GM21825 (cell line): ENCODE measurements at regions not wholly inside any gene's neighbourhood (a gene's known extent, or its start where the extent isn't known, plus 50 kb on each side); places are given as distances from the start of the nearest gene placed in this dataset.

ENCODE experiments used
- ATAC-seq: cut with Tn5 transposase; IDR thresholded peaks from one replicate; pipeline ENCODE4 v1.9.1; 2021; ENCODE audit warnings: mild to moderate bottlenecking, moderate library complexity; ENCODE audit not compliant: unreplicated experiment

- ATAC-seq: no peak
These were observed 831.4 kb downstream of the ADGRL2 start for GRCh38 chr1:82632155-82632554.

DNA sequence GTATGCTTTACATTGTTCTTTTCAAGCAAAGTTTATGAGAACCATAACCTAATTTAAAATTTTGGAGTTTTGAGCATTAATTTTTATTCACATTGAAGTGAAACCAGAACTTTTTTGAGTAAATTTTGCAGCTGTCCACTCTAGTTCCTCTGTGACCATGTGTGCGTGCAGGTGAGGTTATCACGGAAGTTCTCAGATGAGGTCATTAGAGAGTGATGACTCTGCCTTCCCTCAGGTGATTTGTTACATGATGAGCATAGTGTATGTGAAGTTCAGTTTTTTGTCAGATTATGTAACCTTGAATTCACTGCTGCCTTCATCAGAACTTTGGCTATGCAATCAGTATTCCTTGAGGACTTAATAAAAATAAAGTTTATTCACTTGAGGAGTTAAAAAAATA is 828.2 kb downstream of the ADGRL2 start:
- no peak for ATAC-seq

DNA sequence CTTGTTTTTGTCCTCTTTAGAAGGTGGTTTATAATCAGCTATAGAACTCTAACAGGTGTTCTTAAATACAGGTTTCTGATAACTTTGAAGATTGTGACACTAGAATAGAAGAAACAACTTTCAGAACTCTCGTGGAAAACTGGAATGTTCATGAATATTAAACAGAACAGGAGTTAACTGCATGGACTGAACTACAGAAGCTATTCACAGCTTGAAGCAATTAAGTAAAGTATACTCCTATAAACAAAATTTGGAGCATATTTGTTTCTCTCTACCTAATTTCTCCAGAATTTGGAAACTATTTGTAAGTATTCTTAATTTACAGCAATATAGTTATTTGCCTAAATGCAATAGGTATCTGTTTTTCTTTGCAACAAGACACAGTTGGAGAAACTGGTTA is 824.8 kb downstream of the ADGRL2 start:
- ATAC-seq: no peak

GRCh38 chr1:82621076-82621475 is 820.3 kb downstream of the ADGRL2 start:
- no peak for ATAC-seq

GRCh38 chr1:82614090-82614489 is 813.4 kb downstream of the ADGRL2 start:
- ATAC-seq: no peak

- ATAC-seq: no peak
These were observed 812.3 kb downstream of the ADGRL2 start for GRCh38 chr1:82612986-82613385.

GRCh38 chr1:82606546-82606945 is 805.8 kb downstream of the ADGRL2 start:
- ATAC-seq: no peak

DNA sequence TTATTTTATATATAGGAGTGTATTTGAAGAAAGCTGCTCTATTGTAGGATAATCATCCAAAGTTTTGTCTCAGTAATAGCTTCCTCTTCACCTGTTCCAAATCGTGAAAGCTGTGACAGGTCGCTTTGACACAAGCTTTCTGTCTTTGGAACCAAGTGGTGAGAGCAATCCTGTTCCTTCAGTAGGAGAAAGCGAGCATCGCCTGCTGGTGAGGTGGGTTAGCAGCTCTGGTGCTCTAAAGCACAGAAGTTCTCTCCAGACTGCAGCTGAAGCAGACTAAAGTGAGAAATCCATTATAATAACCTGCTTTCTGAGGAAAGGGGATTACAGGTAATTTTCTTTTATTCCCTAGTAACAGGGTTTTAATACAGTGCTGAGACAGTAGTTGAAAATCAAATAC is 803.8 kb downstream of the ADGRL2 start:
- no peak for ATAC-seq

DNA sequence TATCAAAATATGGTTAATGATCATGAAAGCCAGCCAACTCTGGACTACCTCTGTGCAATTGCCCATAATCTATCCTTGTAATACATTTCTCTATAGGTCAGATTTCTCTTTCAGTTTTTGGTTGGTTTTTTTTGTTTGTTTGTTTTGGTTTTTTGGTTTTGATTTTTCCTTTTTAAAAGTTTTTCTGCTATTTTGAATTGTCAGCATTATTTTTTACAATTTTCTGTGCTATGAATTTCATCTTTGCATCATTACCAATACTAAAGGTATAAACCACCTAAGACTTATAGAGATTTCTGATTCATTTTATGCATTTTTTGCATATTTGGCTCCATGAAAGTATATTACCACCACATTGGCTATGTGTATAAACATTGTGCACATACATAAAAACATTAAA is 799.6 kb downstream of the ADGRL2 start:
- no peak for ATAC-seq

DNA sequence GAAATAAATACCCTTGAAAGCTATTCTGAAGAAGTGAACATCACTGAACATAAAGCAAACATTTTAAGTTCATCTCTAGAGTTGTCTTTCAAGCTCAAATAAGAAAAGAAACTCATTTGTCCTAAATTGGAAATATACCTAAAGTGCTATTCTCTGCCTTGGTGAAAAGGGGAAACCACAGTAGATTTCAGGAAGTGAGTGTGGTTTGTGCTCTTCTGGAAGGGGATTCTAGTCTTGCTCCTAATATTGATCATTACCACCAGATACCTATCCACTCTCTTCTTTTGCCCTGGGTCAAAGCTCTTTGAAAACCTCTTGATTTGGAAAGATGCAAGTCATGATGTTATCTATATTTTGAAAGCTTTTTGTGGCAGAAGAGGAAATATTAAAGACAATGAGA is 798.1 kb downstream of the ADGRL2 start:
- no peak for ATAC-seq

DNA sequence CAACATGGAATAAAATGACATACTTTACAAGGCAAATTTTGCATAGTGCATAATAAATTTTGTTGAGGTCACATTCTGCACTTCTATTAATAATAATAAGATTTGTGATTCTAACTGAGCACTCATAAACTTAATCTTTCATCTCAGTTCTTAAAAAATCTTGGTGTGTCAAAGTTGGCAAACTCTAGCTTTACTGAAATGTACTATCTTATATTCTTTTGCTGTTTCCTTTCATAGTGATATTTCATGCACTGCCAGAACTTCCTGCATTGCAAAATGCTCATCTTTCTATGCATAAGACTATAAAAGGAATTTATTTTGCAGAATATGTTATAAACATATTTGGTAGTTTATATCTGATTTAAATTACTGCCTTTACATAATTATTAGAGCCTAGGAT is 797.6 kb downstream of the ADGRL2 start:
- no peak for ATAC-seq

DNA sequence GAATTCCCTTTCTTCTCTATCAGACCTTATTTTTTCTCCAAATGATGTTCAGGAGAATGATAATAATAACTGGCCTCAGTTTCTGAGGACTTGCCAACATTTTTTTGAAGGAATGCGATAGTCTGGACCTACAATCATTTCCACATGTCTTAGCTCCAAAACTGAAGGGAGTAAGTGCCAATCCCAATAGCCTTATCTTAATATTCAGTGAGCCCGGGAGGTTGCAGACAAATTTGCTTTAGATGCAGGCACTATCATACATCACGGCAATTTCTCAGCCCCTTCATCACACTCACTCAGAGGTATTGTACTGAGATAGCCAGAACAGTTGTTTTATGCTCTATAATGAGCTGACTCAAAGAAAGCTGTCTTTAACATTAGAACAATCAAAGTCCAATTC is 796.9 kb downstream of the ADGRL2 start:
- ATAC-seq: no peak

DNA sequence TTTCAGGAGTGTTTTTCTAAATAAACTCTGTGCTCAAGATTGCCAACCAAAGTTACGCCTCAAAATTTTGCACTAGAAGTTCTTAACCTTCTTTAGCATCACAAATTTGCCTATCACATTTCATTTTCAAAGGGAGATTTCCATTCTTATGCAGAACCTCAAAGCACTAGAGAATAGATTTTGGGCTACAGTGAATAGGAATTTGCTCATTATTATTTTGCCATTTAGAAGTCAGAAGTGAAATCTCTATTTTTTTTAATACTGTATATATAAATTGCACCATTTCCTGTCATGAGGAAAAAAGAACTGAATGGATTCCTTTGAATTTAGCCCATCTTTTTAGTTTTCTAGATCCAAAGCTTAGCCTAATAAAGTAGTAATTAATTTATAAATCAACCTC is 796.4 kb downstream of the ADGRL2 start:
- ATAC-seq: no peak

DNA sequence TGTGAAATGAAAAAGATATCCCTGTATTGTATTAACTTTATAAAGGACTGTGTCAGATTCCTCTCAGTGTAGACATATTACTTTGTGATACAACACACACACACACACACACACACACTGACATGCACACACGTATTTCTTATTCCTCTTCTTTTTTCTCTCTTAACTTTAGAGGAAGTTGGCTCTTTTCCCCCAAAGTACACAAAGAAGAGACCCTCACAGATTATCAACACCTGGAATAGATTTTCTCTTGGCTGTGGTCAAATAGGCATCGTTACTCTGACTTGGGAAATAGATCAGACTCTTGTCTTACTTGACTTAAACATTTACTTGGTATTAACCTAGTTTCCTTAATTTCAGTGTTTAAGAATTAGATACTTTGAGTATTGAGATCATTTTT is 792.8 kb downstream of the ADGRL2 start:
- no peak for ATAC-seq

- no peak for ATAC-seq
These were observed 788.9 kb downstream of the ADGRL2 start for GRCh38 chr1:82589588-82589987.

DNA sequence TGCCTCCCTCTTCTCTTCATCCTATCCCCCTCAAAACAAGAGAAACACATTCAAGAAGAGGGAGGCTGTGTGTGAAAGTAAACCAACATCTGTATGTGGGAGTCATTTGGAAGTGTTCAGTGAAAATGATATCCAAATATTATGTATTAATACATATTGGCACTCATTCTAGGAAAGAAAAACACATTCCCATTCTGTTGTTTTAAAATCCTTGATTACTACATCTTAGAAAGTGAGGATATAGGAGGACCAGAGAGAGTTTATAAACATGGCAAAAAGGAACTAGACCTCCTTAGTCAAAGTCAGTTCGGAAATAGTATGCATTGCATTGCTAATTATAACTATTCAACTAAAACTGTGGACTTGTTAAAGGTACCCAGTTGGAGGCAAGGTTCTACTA is 786.6 kb downstream of the ADGRL2 start:
- no peak for ATAC-seq

DNA sequence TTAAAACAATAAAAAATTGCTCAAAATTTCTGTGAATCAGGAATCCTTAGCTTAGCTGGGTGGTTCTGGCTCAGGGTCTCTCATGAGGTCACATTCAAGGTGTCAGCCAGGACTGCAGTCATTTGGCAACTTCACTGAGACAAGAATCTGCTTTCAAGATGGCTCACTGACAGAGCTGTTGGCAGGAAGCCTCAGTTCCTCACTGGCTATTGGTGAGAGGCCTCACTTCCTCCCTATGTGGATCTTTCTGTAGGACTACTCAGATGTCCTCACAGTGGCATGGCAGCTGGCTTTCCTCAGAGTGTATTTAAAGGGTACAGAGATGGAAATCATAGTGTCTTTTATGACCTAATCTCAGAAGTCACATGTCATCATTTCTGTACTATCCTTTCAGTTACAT is 785.7 kb downstream of the ADGRL2 start:
- no peak for ATAC-seq

GRCh38 chr1:82582347-82582746 is 781.6 kb downstream of the ADGRL2 start:
- no peak for ATAC-seq

DNA sequence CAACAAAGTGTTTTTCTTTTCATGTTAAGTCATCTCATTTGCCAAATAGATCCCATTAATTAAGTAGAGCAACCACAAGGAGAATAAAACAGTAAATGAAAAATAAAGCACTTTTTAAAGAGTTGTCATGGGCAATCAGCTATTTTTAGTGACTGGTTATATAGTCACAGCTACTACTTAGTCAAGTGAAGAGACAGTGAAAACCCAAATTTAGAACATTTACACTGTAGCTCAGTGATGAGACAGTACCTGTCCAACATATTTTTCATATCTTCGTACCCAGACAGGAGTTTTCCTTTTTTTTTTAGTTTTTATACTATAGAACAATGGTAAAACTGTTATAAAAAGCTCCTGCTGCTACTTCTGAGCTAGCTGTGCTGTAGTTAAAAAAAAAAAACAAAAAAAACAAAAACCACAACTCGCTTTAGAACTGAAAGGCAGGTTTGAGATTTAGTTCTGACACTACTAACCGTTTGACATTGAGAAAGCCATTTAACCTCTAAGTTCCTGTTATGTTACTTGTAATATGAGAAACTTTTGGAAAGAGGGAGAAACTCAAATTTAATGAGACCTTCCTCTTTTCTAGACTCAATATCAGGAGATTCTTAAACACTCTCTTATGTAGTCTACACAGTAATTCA is 777.5 kb downstream of the ADGRL2 start:
- no peak for ATAC-seq

- no peak for ATAC-seq
These were observed 766.6 kb downstream of the ADGRL2 start for GRCh38 chr1:82567348-82567747.

GRCh38 chr1:82565546-82565945 is 764.8 kb downstream of the ADGRL2 start:
- ATAC-seq: no peak

DNA sequence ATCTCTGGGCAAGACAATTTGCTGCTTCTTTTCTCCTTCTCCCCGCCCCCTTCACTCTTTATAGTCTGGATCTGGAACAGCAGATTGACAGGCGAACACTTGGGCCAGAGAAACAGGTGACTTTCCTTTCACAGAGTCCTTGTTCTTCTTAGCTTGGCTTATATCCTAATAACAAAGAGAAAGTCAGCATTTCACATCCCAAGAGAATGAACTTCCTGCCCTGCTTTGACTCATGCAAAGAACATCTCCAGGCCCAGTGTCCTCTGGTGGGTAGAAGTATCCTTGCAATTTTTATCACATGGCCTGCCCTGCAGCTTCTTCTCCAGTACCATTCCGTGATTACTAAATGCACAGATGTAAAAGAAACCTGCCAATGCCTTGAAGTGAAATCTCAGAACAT is 764.4 kb downstream of the ADGRL2 start:
- ATAC-seq: no peak

- ATAC-seq: no peak
These were observed 763.6 kb downstream of the ADGRL2 start for GRCh38 chr1:82564333-82564732.

- no peak for ATAC-seq
These were observed 761.7 kb downstream of the ADGRL2 start for GRCh38 chr1:82562448-82562847.
